KOPT-K1 (cell line): ENCODE measurements at regions not wholly inside any gene's neighbourhood (a gene's known extent, or its start where the extent isn't known, plus 50 kb on each side); places are given as distances from the start of the nearest gene placed in this dataset.

Experiments used
- H3K27ac ChIP-seq: fragments of 200-600 bp; sonication (generic); 2 replicates; pipeline ENCODE4 v1.5.1; 2016; ENCODE audit warnings: antibody characterized with exemption, mild to moderate bottlenecking, low read depth, low read length; ENCODE audit not compliant: poor library complexity, severe bottlenecking
- H3K36me3 ChIP-seq: fragments of 200-600 bp; sonication (generic); 2 replicates; pipeline ENCODE4 v1.5.1; 2017; ENCODE audit warnings: antibody characterized with exemption, mild to moderate bottlenecking, low read length, moderate library complexity; ENCODE audit not compliant: insufficient read depth
- H3K9me3 ChIP-seq: fragments of 200-600 bp; sonication (generic); 2 replicates; pipeline ENCODE4 v1.5.1; 2017; ENCODE audit warnings: antibody characterized with exemption, low read length, mild to moderate bottlenecking; ENCODE audit not compliant: insufficient read depth, poor library complexity, severe bottlenecking

DNA sequence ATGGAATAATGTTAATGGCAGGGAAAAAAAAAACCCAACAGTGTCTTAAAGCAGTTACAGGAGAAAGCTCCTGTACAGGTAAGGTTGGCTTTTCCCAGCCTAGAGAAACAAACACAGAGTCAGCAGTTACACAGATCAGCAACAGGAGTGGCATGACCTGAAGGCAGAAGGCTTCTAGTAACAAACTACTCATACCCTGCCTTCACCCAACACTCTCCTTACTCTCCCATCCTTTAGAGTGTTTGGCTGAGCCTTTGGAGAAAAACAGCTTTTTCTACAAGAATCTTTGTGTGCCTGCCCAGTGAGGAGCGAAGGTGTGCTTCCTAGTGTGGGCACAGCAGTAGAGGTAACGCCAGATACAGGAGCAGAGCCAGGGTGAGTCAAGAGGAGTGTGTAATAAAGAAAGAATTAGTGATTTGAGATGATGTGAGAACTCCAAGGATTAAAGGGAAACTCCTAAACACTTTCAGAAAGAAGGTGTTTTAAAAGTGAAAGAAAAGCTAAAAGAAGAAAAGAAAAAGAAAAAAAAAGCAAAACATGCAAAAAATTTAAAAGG lies 152.7 kb downstream of the POLR2M start:
- H3K27ac ChIP-seq: no peak overlapping the region

DNA sequence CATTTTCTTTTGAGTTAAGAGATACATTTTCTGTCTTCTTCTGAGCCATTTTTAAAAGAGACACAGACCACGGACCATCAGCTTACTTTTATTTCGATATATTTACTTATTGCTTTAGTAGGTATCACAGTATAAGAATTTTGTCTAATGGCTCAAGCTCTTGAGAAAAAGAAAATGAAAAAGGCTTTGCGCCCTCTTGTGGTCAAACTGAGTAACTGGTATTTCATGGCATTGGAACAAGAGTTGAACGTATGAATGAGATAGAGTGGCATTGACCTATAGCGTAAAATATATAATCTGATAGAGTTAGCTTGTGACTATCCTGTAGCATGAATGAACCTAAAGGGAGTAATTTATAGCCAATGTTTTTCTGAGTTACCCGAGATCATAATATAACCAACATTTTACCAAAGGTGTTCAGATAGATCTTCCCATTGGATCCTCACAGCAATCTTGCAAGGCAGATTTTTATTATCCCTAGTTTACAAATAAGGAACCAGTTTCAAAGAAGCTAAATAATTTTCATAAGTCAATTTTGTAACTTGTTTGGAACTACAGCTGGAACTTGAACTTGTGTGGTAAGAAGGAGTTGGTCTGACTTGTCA lies 154.6 kb downstream of the POLR2M start:
- Histone ChIP-seq H3K36me3 (no peaks in the 10 kb centered on the region), H3K27ac (no peak overlapping the region), H3K9me3 (no peaks in the 10 kb centered on the region)

More for the DNA sequence above, 152.7 kb downstream of the POLR2M start:
- Histone ChIP-seq H3K9me3 (no peaks in the 10 kb centered on the region), H3K36me3 (no peaks in the 10 kb centered on the region)

DNA sequence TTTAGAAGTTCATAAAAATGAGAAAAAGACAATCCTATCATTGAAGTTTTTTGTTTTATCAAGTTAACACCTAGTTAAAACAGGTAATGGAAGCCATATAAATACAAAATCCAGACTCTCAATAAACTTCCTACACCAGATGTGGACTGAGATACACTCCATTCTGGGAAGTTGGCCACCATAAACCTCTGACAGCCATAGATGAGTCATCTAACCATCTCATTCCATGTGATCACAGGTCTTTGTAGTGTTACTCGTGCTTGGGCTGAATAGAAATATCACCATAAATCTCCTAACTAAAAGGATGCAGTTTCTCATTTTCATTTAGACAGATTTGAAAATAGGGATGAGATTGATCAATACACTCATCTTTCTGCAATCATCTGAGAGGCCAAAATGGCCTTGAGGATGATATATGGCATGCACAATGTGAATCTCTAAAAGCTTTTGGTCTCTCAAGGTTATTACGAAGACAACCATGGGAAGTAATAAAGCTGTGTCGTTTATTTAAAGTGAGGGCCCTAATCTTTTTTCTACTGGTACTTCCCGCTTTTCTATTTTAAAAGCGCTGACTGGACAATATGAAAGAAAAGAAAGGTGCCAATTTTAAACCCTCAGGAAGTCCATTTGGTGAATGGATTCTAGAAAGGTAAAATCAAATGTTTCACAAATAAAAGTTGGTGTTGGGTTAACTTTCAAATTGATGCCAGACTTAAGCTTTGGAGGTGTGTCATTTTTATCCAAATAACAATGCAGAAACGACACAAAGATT lies 155.5 kb downstream of the POLR2M start:
- no peaks in the 10 kb centered on the region for H3K36me3 ChIP-seq
- H3K27ac ChIP-seq: no peak overlapping the region
- H3K9me3 ChIP-seq: no peaks in the 10 kb centered on the region

DNA sequence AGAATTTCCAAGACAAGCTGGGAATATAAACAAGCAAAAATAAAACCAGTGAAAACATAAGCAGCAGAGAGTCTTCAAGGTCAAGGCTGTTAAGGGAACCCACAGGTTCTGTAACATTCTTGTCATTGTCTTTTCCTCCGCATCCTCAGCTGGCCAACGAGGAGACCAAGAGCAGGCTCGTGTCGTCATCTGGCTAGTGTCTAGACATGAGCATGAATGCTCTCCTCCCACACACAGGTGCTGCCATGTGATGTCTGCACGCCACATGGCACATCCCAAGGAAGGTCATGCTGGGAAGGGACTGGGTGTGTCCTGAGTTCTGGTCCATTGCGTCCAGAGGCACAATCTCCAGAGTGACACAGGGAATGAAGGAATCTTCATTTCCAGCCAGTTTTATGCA lies 156.2 kb downstream of the POLR2M start:
- Histone ChIP-seq H3K9me3 (no peaks in the 10 kb centered on the region), H3K36me3 (no peaks in the 10 kb centered on the region), H3K27ac (no peak overlapping the region)

DNA sequence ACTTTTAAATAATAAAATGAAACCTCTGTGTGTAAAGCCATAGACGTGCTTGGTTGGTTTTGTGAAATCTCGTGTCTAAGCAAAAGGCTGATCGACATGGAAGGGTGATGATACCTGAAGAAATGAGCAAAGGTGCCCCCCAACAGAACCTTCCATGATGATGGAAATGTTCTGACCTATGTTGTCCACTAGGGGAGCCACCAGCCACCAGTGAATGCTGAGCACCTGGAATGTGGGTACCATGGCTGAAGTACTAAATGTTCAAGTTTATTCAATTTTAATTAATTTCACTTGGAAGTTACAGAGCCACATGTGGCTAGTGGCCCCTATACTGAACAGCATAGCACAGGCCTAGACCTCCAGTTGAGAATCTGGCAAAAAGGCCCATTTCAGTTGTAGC lies 158.8 kb downstream of the POLR2M start:
- Histone ChIP-seq H3K36me3 (no peaks in the 10 kb centered on the region), H3K9me3 (no peaks in the 10 kb centered on the region), H3K27ac (no peak overlapping the region)

DNA sequence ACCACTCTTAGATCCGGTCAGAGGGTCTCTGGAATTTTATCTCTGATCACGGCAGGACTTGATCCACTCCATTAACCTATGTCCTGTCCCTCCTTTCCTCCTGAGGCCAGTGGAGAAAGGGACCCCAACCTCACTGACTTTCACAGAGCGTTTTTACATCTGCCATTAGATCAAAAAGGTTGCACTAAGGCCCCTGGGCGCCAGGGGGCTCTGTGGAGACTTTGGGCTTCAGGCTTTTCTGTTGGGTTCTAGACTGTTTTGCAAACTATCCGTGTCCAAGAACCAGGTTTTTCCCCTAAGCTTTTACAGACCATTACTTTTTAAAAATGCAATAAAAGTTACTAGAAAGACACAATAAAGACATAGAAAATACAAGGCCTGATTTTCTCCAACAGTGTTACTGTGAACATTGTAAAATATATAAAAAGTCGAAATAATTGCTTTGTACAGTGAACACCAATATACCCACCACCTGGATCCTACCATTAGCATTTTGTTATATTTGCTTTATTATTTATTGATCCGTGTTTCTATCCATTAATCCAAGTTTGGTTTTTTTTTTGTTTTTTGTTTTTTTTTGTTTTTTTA lies 159.7 kb downstream of the POLR2M start:
- Histone ChIP-seq H3K9me3 (no peaks in the 10 kb centered on the region), H3K36me3 (no peaks in the 10 kb centered on the region), H3K27ac (no peak overlapping the region)

DNA sequence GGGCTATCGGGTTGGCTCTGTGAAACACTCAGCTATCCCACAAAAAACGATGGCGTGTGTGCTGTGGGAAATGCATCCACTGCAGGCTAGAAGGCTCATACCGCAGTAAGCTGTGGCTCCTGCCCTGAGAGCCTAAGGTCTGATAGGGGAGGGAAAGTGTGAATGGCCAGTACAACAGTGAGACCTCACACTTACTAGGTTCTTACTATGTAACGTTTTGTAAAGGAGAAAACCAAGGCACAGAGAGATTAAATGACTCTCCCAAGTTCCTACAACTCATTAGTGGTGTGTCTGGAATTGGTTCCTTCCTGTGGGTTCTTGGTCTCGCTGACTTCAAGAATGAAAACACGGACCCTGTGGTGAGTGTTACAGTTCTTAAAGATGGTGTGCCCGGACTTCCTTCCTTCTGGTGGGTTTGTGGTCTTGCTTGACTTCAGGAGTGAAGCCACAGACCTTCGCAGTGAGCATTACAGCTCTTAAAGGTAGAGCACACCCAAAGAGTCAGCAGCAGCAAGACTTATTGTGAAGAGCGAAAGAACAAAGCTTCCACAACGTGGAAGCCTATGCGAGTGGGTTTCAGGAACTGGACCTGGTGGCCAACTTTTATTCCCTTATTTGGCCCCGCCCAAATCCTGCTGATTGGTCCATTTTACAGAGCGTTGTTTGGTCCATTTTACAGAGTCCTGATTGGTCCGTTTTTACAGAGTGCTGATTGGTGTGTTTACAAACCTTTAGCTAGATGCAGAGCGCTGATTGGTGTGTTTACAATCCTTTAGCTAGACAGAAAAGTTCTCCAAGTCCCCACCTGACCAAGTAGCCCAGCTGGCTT lies 161.7 kb downstream of the POLR2M start:
- H3K27ac ChIP-seq: no peak overlapping the region
- no peaks in the 10 kb centered on the region for H3K9me3 ChIP-seq
- H3K36me3 ChIP-seq: no peaks in the 10 kb centered on the region

DNA sequence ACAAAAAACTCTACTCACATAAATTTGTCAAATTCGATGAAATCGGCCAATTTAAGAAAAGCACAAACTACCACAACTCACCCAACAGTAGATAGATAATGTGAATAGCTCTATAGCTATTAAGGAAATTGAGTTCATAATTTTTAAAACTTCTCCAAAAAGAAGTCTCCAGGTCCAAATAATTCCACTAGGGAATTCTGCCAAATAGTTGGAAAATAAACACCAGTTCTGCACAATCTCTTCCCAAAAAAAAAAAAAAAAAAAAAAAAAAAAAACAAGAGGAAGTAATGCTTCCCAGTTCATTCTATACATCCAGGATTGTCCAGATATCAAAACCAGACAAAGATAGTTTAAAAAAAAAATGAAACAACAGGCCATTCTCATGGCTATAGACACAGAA lies 164.2 kb downstream of the POLR2M start:
- no peaks in the 10 kb centered on the region for H3K36me3 ChIP-seq
- H3K27ac ChIP-seq: no peak overlapping the region
- peaks cover 12% of the 10 kb centered on the region for H3K9me3 ChIP-seq

DNA sequence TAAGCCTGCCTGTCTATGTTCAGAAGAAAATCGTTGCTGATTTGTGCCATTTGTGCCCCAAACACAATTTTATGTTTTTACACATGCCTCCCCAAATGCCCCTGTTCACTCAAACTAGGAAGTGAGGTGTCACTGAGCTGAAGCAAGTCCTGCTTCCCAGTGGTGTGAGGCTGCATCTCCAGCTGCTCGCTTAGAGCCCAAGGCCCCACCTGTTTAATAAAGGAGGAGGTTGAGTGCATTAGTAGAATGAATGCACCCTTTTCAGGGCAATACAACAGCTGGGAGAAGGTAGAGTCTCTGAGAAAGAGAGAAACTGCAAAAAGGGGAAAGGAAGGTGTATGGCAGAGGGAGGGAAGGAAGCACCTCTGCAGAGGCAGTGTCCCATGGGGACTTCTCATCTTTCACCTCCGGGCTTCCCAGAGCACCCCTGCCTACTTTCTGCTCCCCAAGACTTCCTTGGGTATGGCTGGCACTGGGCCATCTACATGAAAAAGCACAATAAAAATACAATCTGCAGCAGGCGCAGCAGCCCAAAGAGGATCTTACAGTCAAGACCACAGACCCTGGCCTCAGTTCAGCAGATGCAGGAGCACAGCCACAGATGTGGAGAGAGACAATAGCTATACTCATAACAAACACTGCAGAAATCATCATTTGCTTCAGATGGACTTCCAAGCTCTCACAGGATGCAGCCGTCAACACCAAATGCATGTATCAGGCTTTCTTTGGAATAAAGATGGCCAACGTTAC lies 165.9 kb downstream of the POLR2M start:
- no peak overlapping the region for H3K27ac ChIP-seq
- no peaks in the 10 kb centered on the region for H3K36me3 ChIP-seq
- H3K9me3 ChIP-seq: peaks cover 17% of the 10 kb centered on the region

DNA sequence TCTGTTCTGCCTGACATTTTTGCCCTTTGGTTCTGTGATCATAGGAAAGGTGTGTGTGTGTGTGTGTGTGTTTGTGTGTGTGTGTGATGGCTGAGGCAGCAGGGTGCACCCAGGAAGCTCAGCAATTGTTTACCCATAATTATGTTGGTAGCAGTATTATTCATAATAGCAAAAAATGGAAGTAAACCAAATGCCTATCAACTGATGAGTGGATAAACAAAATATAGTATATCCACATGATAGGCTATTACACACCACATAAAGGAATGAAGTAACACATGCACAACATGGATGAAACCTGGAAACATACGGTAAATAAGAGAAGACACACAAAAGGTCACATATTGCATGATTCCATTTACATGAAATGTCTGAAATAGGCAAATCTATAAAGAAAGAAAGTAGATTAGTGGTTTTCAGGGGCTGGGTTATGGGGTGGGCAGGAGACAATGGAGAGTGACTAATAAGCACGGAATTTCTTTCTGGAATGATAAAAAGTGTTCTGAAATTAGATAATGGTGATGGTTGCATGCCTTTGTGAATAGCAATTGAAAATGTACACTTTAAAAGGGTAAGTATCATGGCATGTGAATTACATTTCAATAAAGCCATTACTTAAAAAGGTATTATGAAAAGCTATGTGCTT lies 167.2 kb downstream of the POLR2M start:
- Histone ChIP-seq H3K36me3 (no peaks in the 10 kb centered on the region), H3K27ac (no peak overlapping the region), H3K9me3 (peaks cover 17% of the 10 kb centered on the region)

DNA sequence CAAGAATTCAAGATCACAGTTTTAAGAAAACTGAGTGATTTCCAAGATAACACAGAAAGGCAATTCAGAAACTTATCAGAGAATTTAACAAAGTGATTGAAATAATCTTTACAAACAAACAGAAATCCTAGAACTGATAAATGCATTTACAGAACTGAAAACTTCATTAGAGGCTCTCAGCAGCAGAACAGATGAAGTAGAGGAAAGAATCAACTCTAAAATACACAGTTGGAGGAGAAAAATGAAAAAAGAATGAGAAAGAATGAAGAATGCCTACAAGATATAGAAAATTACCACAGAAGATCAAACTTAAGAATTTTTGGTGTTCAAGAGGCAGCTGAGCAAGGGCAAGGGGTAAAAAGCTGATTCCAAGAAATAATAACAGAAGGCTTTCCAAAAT lies 168.8 kb downstream of the POLR2M start:
- peaks cover 17% of the 10 kb centered on the region for H3K9me3 ChIP-seq
- no peaks in the 10 kb centered on the region for H3K36me3 ChIP-seq
- no peak overlapping the region for H3K27ac ChIP-seq

DNA sequence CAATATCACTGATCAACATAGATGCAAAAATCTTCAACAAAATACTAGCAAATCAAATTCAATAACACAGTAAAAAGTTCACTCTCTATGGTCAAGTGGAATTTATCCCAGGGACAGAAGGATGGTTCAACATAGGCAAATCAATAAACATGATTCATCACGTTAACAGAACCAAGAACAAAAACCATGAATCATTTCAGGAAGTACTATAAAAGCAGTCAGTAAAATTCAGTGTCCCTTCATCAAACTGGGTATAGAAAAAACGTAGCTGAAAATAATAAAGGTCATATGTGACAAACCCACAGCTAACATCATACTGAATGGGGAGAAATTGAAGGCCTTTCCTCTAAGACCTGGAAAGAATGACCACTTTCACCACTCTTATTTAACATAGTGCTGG lies 172.1 kb downstream of the POLR2M start:
- no peaks in the 10 kb centered on the region for H3K36me3 ChIP-seq
- no peak overlapping the region for H3K27ac ChIP-seq
- peaks cover 17% of the 10 kb centered on the region for H3K9me3 ChIP-seq

DNA sequence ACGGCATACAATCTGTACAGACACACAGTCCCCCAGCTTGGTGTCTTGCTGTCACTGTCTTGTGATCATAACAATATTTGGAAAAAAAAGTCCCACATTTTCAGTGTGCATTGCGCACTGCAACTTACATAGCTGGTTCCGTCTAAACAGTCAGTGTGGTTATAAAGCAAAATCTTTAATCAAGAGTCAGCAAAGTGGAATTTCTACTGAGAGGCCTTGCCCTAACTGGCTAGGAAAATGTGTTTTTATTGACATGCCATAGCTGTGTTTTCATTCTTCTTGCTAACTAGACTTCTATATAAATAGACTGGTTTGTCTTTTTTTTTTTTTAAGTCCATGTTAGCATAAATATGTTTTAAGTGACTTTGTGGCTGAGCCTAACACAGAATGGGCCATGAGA lies 174.8 kb downstream of the POLR2M start:
- H3K36me3 ChIP-seq: no peaks in the 10 kb centered on the region
- no peak overlapping the region for H3K27ac ChIP-seq
- H3K9me3 ChIP-seq: no peaks in the 10 kb centered on the region

DNA sequence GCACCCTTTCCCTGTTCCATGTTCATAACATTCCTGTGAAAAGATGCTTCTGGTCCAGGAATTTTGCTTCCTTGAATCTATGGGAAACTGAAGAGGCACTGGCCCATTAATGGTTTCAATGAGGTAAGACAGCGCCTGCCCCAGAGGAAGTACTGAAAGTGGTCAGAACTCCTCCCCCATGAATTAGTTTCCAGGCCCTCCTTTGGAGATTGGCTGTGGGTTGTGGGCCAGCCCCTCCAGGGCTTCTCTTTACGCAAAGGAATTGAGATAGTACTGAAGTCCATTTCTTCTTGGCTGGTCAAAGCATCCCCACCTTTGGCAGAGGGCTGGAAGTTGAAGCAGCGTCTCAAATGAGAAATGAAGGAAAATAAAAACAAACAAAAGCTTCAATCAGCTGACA lies 175.5 kb downstream of the POLR2M start:
- Histone ChIP-seq H3K27ac (no peak overlapping the region), H3K9me3 (no peaks in the 10 kb centered on the region), H3K36me3 (no peaks in the 10 kb centered on the region)
